ENCODE measurements at regions not wholly inside any gene's neighbourhood (a gene's known extent, or its start where the extent isn't known, plus 50 kb on each side); places are given as distances from the start of the nearest gene placed in this dataset.

- H3K27ac ChIP-seq: no peak overlapping the region
- peaks cover 13% of the 10 kb centered on the region for H3K9me3 ChIP-seq (replicated peaks)
- peaks cover 39% of the 10 kb centered on the region for H3K4me1 ChIP-seq
- no peaks in the 10 kb centered on the region for H3K27me3 ChIP-seq
- no peak overlapping the region for H3K4me3 ChIP-seq
- DNase-seq: no peak
- H3K36me3 ChIP-seq: no peaks in the 10 kb centered on the region
Observed at GRCh38 chr20:48394415-48395081, 433.3 kb downstream of the PREX1 start.

- peaks cover 32% of the 10 kb centered on the region for H3K4me1 ChIP-seq
- H3K36me3 ChIP-seq: no peaks in the 10 kb centered on the region
- no peak overlapping the region for H3K27ac ChIP-seq
- H3K4me3 ChIP-seq: no peak overlapping the region
- peaks cover 15% of the 10 kb centered on the region for H3K9me3 ChIP-seq (replicated peaks)
- no peaks in the 10 kb centered on the region for H3K27me3 ChIP-seq
- DNase-seq: no peak
Observed at GRCh38 chr20:48393737-48394314, 434.0 kb downstream of the PREX1 start.

GRCh38 chr20:48393311-48393685 lies 434.5 kb downstream of the PREX1 start:
- Histone ChIP-seq H3K4me1 (peaks cover 27% of the 10 kb centered on the region), H3K27me3 (no peaks in the 10 kb centered on the region), H3K4me3 (no peak overlapping the region), H3K36me3 (no peaks in the 10 kb centered on the region), H3K27ac (no peak overlapping the region), H3K9me3 (replicated peaks) (peaks cover 15% of the 10 kb centered on the region)
- DNase-seq: no peak

- H3K4me1 ChIP-seq: peaks cover 20% of the 10 kb centered on the region
- peaks cover 15% of the 10 kb centered on the region for H3K9me3 ChIP-seq (replicated peaks)
- H3K36me3 ChIP-seq: no peaks in the 10 kb centered on the region
- DNase-seq: no peak
- no peak overlapping the region for H3K27ac ChIP-seq
- H3K27me3 ChIP-seq: no peaks in the 10 kb centered on the region
- H3K4me3 ChIP-seq: no peak overlapping the region
Observed at GRCh38 chr20:48392407-48393310, 435.1 kb downstream of the PREX1 start.

GRCh38 chr20:48390981-48391380 lies 436.8 kb downstream of the PREX1 start:
- no peak for DNase-seq
- Histone ChIP-seq H3K4me1 (peaks cover 8% of the 10 kb centered on the region), H3K27ac (no peak overlapping the region), H3K36me3 (no peaks in the 10 kb centered on the region), H3K9me3 (replicated peaks) (peaks cover 15% of the 10 kb centered on the region), H3K27me3 (no peaks in the 10 kb centered on the region), H3K4me3 (no peak overlapping the region)

- DNase-seq: no peak
- no peak overlapping the region for H3K27ac ChIP-seq
- H3K9me3 ChIP-seq (replicated peaks): peaks cover 15% of the 10 kb centered on the region
- H3K4me1 ChIP-seq: no peaks in the 10 kb centered on the region; the same call in 1 of the 2 replicates
- H3K36me3 ChIP-seq: no peaks in the 10 kb centered on the region
- H3K4me3 ChIP-seq: no peak overlapping the region
- no peaks in the 10 kb centered on the region for H3K27me3 ChIP-seq
Observed at GRCh38 chr20:48387675-48388074, 440.1 kb downstream of the PREX1 start.

GRCh38 chr20:48385527-48385926 lies 442.3 kb downstream of the PREX1 start:
- Histone ChIP-seq H3K4me3 (no peak overlapping the region), H3K27ac (no peak overlapping the region), H3K27me3 (no peaks in the 10 kb centered on the region), H3K4me1 (peaks cover 12% of the 10 kb centered on the region), H3K9me3 (replicated peaks) (peaks cover 7% of the 10 kb centered on the region), H3K36me3 (no peaks in the 10 kb centered on the region)
- DNase-seq: no peak

- no peak for DNase-seq
- H3K27ac ChIP-seq: no peak overlapping the region
- peaks cover 7% of the 10 kb centered on the region for H3K9me3 ChIP-seq (replicated peaks)
- no peaks in the 10 kb centered on the region for H3K27me3 ChIP-seq
- H3K36me3 ChIP-seq: no peaks in the 10 kb centered on the region
- no peak overlapping the region for H3K4me3 ChIP-seq
- peaks cover 15% of the 10 kb centered on the region for H3K4me1 ChIP-seq
Observed at GRCh38 chr20:48385114-48385513, 442.7 kb downstream of the PREX1 start.

GRCh38 chr20:48384147-48384818 lies 443.5 kb downstream of the PREX1 start:
- Histone ChIP-seq H3K27me3 (no peaks in the 10 kb centered on the region), H3K36me3 (no peaks in the 10 kb centered on the region), H3K4me3 (no peak overlapping the region), H3K4me1 (peaks cover 15% of the 10 kb centered on the region), H3K9me3 (replicated peaks) (no peaks in the 10 kb centered on the region), H3K27ac (no peak overlapping the region)
- DNase-seq: peak; percentile 37 to 44

- no peak for DNase-seq
- no peaks in the 10 kb centered on the region for H3K9me3 ChIP-seq (replicated peaks)
- no peaks in the 10 kb centered on the region for H3K36me3 ChIP-seq
- H3K4me3 ChIP-seq: no peak overlapping the region
- no peak overlapping the region for H3K27ac ChIP-seq
- H3K27me3 ChIP-seq: no peaks in the 10 kb centered on the region
- peaks cover 15% of the 10 kb centered on the region for H3K4me1 ChIP-seq
Observed at GRCh38 chr20:48383252-48383651, 444.5 kb downstream of the PREX1 start.

GRCh38 chr20:48382304-48382703 lies 445.5 kb downstream of the PREX1 start:
- Histone ChIP-seq H3K9me3 (replicated peaks) (no peaks in the 10 kb centered on the region), H3K27ac (no peak overlapping the region), H3K4me3 (no peak overlapping the region), H3K4me1 (peaks cover 16% of the 10 kb centered on the region), H3K27me3 (no peaks in the 10 kb centered on the region), H3K36me3 (no peaks in the 10 kb centered on the region)
- DNase-seq: no peak

- no peak overlapping the region for H3K27ac ChIP-seq
- DNase-seq: peak; percentile 40 to 67
Observed at GRCh38 chr20:48381353-48382120, 446.3 kb downstream of the PREX1 start.

GRCh38 chr20:48380661-48381060 lies 447.1 kb downstream of the PREX1 start:
- H3K36me3 ChIP-seq: no peaks in the 10 kb centered on the region
- H3K4me3 ChIP-seq: no peak overlapping the region
- no peak overlapping the region for H3K27ac ChIP-seq
- DNase-seq: no peak
- no peaks in the 10 kb centered on the region for H3K9me3 ChIP-seq (replicated peaks)
- no peaks in the 10 kb centered on the region for H3K27me3 ChIP-seq
- peaks cover 25% of the 10 kb centered on the region for H3K4me1 ChIP-seq

More at GRCh38 chr20:48381353-48382120, 446.3 kb downstream of the PREX1 start:
- H3K9me3 ChIP-seq (replicated peaks): no peaks in the 10 kb centered on the region
- H3K27me3 ChIP-seq: no peaks in the 10 kb centered on the region
- H3K4me1 ChIP-seq: peaks cover 24% of the 10 kb centered on the region
- no peaks in the 10 kb centered on the region for H3K36me3 ChIP-seq
- H3K4me3 ChIP-seq: no peak overlapping the region

- Histone ChIP-seq H3K4me1 (peaks cover 25% of the 10 kb centered on the region), H3K9me3 (replicated peaks) (no peaks in the 10 kb centered on the region), H3K27ac (no peak overlapping the region), H3K27me3 (no peaks in the 10 kb centered on the region), H3K4me3 (no peak overlapping the region), H3K36me3 (no peaks in the 10 kb centered on the region)
- DNase-seq: no peak
Observed at GRCh38 chr20:48378976-48379675, 448.7 kb downstream of the PREX1 start.

Measured in SJCRH30 (cell line).